ENCODE measurements at regions not wholly inside any gene's neighbourhood (a gene's known extent, or its start where the extent isn't known, plus 50 kb on each side); places are given as distances from the start of the nearest gene placed in this dataset.
"Not testable (repeated sequence)": the region's sequence is repeated elsewhere in the genome, so short reads cannot be mapped to it uniquely, and the experiment has no call there.

- H3K4me3 ChIP-seq (ENCODE audit: low read depth, low read length): no peak overlapping the region
- no peak for DNase-seq (ENCODE audit: low read depth)
These were observed 124.6 kb downstream of the RTP5 start for GRCh38 chr2:241994086-241994485.

GRCh38 chr2:241994556-241995213 lies 125.2 kb downstream of the RTP5 start:
- DNase-seq (ENCODE audit: low read depth): no peak
- no peak overlapping the region for H3K4me3 ChIP-seq (ENCODE audit: low read depth, low read length)

GRCh38 chr2:241996100-241996499 lies 126.6 kb downstream of the RTP5 start:
- DNase-seq (ENCODE audit: low read depth): no peak

GRCh38 chr2:241997017-241997416 lies 127.5 kb downstream of the RTP5 start:
- no peak for DNase-seq (ENCODE audit: low read depth)
- no peak overlapping the region for H3K4me3 ChIP-seq (ENCODE audit: low read depth, low read length)

More at GRCh38 chr2:241996100-241996499, 126.6 kb downstream of the RTP5 start:
- no peak overlapping the region for H3K4me3 ChIP-seq (ENCODE audit: low read depth, low read length)

- DNase-seq (ENCODE audit: low read depth): no peak
- H3K4me3 ChIP-seq (ENCODE audit: low read depth, low read length): no peak overlapping the region
These were observed 129.7 kb downstream of the RTP5 start for GRCh38 chr2:241999184-241999583.

GRCh38 chr2:242001853-242002252 lies 132.3 kb downstream of the RTP5 start:
- DNase-seq (ENCODE audit: low read depth): no peak
- H3K4me3 ChIP-seq (ENCODE audit: low read depth, low read length): no peak overlapping the region

GRCh38 chr2:242002944-242003343 lies 133.4 kb downstream of the RTP5 start:
- DNase-seq (ENCODE audit: low read depth): no peak
- H3K4me3 ChIP-seq (ENCODE audit: low read depth, low read length): no peak overlapping the region

- H3K4me3 ChIP-seq (ENCODE audit: low read depth, low read length): no peak overlapping the region
- DNase-seq (ENCODE audit: low read depth): no peak
These were observed 134.8 kb downstream of the RTP5 start for GRCh38 chr2:242004223-242004901.

GRCh38 chr2:242004902-242005230 lies 135.3 kb downstream of the RTP5 start:
- no peak for DNase-seq (ENCODE audit: low read depth)

GRCh38 chr2:242006091-242006634 lies 136.6 kb downstream of the RTP5 start:
- DNase-seq (ENCODE audit: low read depth); H3K4me3 ChIP-seq (ENCODE audit: low read depth, low read length): not testable (repeated sequence)

More at GRCh38 chr2:242004902-242005230, 135.3 kb downstream of the RTP5 start:
- H3K4me3 ChIP-seq (ENCODE audit: low read depth, low read length): no peak overlapping the region

GRCh38 chr2:242008908-242009307 lies 139.4 kb downstream of the RTP5 start:
- DNase-seq (ENCODE audit: low read depth); H3K4me3 ChIP-seq (ENCODE audit: low read depth, low read length): not testable (repeated sequence)

GRCh38 chr2:242009846-242010245 lies 140.3 kb downstream of the RTP5 start:
- DNase-seq (ENCODE audit: low read depth); H3K4me3 ChIP-seq (ENCODE audit: low read depth, low read length): not testable (repeated sequence)

- DNase-seq (ENCODE audit: low read depth); H3K4me3 ChIP-seq (ENCODE audit: low read depth, low read length): not testable (repeated sequence)
These were observed 141.0 kb downstream of the RTP5 start for GRCh38 chr2:242010252-242011166.

GRCh38 chr2:242011167-242011513 lies 141.6 kb downstream of the RTP5 start:
- DNase-seq (ENCODE audit: low read depth): no peak
- H3K4me3 ChIP-seq (ENCODE audit: low read depth, low read length): no peak overlapping the region

- H3K4me3 ChIP-seq (ENCODE audit: low read depth, low read length): no peak overlapping the region
- DNase-seq (ENCODE audit: low read depth): no peak
These were observed 142.0 kb downstream of the RTP5 start for GRCh38 chr2:242011516-242011915.

GRCh38 chr2:242011991-242012764 lies 142.6 kb downstream of the RTP5 start:
- no peak for DNase-seq (ENCODE audit: low read depth)
- no peak overlapping the region for H3K4me3 ChIP-seq (ENCODE audit: low read depth, low read length)

GRCh38 chr2:242012956-242013764 lies 143.6 kb downstream of the RTP5 start:
- no peak for DNase-seq (ENCODE audit: low read depth)
- H3K4me3 ChIP-seq (ENCODE audit: low read depth, low read length): no peak overlapping the region

GRCh38 chr2:242013771-242014170 lies 144.2 kb downstream of the RTP5 start:
- no peak for DNase-seq (ENCODE audit: low read depth)
- H3K4me3 ChIP-seq (ENCODE audit: low read depth, low read length): no peak overlapping the region
